Astrocyte of the spinal cord (primary cell): ENCODE measurements at regions not wholly inside any gene's neighbourhood (a gene's known extent, or its start where the extent isn't known, plus 50 kb on each side); places are given as distances from the start of the nearest gene placed in this dataset.
"Not testable (repeated sequence)": the region's sequence is repeated elsewhere in the genome, so short reads cannot be mapped to it uniquely, and the experiment has no call there.

Experiments used
- DNase-seq: peaks from one replicate; pipeline ENCODE4 v3.0.0; 2011; ENCODE audit warnings: low read depth, low spot score
- H3K4me3 ChIP-seq: 2 replicates; pipeline ENCODE4 v1.5.1; 2011; ENCODE audit warnings: low read depth, mild to moderate bottlenecking, low read length, moderate library complexity
- in situ Hi-C: cut with HindIII; loops from 2 replicates; pipeline ENCODE4 v1.10.0; 2017; ENCODE audit warnings: low sequenced_read_pairs
- TF ChIP-seq, protein P1 (sequence below): IDR thresholded peaks from 2 replicates; pipeline ENCODE4 v1.5.1; 2012; ENCODE audit warnings: low read depth, mild to moderate bottlenecking, low read length, inconsistent platforms

DNA sequence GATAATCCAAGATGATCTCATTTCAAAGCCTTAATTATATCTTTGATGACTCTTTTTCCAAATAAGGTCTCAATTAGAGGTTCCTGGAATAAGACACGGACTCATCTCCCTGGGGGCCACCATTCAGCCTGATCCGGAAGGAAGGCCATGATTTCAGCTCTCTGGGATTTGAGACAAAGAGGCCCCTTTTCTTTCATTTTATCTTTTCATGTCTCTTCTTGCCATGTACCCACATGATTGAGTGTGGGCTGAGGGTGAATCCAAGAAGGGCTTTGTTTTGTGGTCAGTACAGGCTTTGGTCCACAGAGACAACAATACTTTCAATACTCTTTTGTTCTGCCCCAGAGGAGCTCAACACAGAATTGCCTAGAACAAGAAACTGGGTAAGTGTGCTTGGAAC, 261.2 kb downstream of the TRIML1 start:
- TF ChIP-seq, protein P1, sequence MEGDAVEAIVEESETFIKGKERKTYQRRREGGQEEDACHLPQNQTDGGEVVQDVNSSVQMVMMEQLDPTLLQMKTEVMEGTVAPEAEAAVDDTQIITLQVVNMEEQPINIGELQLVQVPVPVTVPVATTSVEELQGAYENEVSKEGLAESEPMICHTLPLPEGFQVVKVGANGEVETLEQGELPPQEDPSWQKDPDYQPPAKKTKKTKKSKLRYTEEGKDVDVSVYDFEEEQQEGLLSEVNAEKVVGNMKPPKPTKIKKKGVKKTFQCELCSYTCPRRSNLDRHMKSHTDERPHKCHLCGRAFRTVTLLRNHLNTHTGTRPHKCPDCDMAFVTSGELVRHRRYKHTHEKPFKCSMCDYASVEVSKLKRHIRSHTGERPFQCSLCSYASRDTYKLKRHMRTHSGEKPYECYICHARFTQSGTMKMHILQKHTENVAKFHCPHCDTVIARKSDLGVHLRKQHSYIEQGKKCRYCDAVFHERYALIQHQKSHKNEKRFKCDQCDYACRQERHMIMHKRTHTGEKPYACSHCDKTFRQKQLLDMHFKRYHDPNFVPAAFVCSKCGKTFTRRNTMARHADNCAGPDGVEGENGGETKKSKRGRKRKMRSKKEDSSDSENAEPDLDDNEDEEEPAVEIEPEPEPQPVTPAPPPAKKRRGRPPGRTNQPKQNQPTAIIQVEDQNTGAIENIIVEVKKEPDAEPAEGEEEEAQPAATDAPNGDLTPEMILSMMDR = no peak
- no peak overlapping the region for H3K4me3 ChIP-seq
- DNase-seq = no peak
- in situ Hi-C loops = no loop called here

DNA sequence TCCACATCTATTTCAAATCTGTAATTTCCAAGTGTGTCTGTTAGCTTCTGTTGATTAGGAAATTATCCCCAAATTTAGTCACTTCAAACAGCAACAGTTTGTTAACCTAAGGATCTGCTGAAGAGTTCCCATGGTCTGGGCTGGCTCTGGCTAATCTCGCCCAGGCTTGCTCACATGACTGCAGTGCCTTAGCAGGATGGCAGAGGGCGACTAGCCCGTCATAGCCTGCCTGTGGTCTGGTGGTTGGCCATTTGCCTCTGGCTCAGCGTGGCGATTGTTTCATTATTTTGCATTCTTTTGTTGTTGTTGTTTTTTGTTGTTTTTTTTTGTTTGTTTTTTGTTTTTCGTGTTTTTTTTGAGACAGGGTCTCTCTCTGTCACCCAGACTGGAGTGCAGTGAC, 264.0 kb downstream of the TRIML1 start:
- TF ChIP-seq, protein P1 = no peak
- in situ Hi-C loops = no loop called here
- DNase-seq = no peak
- H3K4me3 ChIP-seq = no peak overlapping the region

- H3K4me3 ChIP-seq, in situ Hi-C loops: not testable (repeated sequence)
- DNase-seq = peak; percentile 37
These were observed 266.0 kb downstream of the TRIML1 start for GRCh38 chr4:188405071-188405835.

GRCh38 chr4:188408244-188409030, 269.2 kb downstream of the TRIML1 start:
- no peak overlapping the region for H3K4me3 ChIP-seq
- in situ Hi-C loops = no loop called here
- TF ChIP-seq, protein P1 = no peak
- DNase-seq = peak; percentile 9

GRCh38 chr4:188409851-188410250, 270.6 kb downstream of the TRIML1 start:
- in situ Hi-C loops = no loop called here
- TF ChIP-seq, protein P1 = no peak
- DNase-seq = no peak
- H3K4me3 ChIP-seq = no peak overlapping the region

- TF ChIP-seq, protein P1 = no peak
- no peak overlapping the region for H3K4me3 ChIP-seq
- no peak for DNase-seq
- in situ Hi-C loops = no loop called here
These were observed 272.6 kb downstream of the TRIML1 start for GRCh38 chr4:188411805-188412204.

- TF ChIP-seq, protein P1 = no peak
- no peak overlapping the region for H3K4me3 ChIP-seq
- no peak for DNase-seq
- in situ Hi-C loops = no loop called here
These were observed 273.3 kb downstream of the TRIML1 start for GRCh38 chr4:188412499-188412898.
